ENCODE measurements at regions not wholly inside any gene's neighbourhood (a gene's known extent, or its start where the extent isn't known, plus 50 kb on each side); places are given as distances from the start of the nearest gene placed in this dataset.

DNA sequence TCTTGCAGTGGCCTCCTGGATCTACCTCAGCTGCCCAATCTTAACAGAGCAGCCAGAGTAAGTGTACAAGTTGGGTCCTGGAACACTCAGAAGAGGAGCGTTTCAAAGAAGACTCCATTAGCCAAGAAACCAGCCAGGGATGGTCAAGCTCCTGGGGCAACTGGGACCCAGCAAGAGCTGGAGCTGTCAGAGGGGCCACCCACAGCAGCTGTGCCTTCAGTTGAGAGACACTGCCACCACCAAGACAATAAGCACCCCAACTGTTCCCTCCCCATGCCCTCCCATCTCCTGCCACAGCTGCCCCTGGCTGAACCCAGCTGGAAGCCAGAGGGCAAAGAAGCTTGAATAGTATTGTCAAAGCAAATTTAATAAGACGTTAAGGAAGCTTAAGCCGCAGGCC, 110.6 kb upstream of the TLE3 start:
- TF ChIP-seq POLR2AphosphoS5 (IDR thresholded peaks at IDR 0.05; ENCODE audit: low read depth, low read length) (no peak), SIN3A (IDR thresholded peaks at IDR 0.05; ENCODE audit: borderline replicate concordance, insufficient read depth, low read length) (no peak), FOXP2 (optimal IDR thresholded peaks at IDR 0.05; ENCODE audit: borderline replicate concordance, extremely low read depth, extremely low read length, insufficient read depth) (no peak), TAF1 (IDR thresholded peaks at IDR 0.05; ENCODE audit: borderline replicate concordance, insufficient read depth, low read length) (no peak)
- TF ChIP-seq, protein P1, sequence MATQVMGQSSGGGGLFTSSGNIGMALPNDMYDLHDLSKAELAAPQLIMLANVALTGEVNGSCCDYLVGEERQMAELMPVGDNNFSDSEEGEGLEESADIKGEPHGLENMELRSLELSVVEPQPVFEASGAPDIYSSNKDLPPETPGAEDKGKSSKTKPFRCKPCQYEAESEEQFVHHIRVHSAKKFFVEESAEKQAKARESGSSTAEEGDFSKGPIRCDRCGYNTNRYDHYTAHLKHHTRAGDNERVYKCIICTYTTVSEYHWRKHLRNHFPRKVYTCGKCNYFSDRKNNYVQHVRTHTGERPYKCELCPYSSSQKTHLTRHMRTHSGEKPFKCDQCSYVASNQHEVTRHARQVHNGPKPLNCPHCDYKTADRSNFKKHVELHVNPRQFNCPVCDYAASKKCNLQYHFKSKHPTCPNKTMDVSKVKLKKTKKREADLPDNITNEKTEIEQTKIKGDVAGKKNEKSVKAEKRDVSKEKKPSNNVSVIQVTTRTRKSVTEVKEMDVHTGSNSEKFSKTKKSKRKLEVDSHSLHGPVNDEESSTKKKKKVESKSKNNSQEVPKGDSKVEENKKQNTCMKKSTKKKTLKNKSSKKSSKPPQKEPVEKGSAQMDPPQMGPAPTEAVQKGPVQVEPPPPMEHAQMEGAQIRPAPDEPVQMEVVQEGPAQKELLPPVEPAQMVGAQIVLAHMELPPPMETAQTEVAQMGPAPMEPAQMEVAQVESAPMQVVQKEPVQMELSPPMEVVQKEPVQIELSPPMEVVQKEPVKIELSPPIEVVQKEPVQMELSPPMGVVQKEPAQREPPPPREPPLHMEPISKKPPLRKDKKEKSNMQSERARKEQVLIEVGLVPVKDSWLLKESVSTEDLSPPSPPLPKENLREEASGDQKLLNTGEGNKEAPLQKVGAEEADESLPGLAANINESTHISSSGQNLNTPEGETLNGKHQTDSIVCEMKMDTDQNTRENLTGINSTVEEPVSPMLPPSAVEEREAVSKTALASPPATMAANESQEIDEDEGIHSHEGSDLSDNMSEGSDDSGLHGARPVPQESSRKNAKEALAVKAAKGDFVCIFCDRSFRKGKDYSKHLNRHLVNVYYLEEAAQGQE (IDR thresholded peaks at IDR 0.05; ENCODE audit: insufficient read depth in 1 of 2, low read depth in 2 of 2, low read length in 2 of 2), result no peak
